SK-N-MC (cell line): ENCODE measurements at regions not wholly inside any gene's neighbourhood (a gene's known extent, or its start where the extent isn't known, plus 50 kb on each side); places are given as distances from the start of the nearest gene placed in this dataset.
A peak's percentile ranks its signal among the peaks of the same experiment; 100 is the strongest.
"Not testable (repeated sequence)": the region's sequence is repeated elsewhere in the genome, so short reads cannot be mapped to it uniquely, and the experiment has no call there.

Experiments
- DNase-seq: peaks from one replicate; pipeline ENCODE4 v3.0.0-alpha.2; 2011; ENCODE audit warnings: low read depth, low spot score
- H3K27ac ChIP-seq: fragments of 200-600 bp; sonication (generic); 2 replicates; pipeline ENCODE4 v1.5.1; 2016; ENCODE audit warnings: mixed run types
- H3K36me3 ChIP-seq: fragments of 200-600 bp; sonication (generic); 2 replicates; pipeline ENCODE4 v1.6.1; 2017; ENCODE audit warnings: antibody characterized with exemption, low read length, mixed read lengths; ENCODE audit not compliant: insufficient read depth
- H3K4me3 ChIP-seq: fragments of 200-600 bp; sonication (generic); 2 replicates; pipeline ENCODE4 v1.5.1; 2016
- H3K9ac ChIP-seq: fragments of 200-600 bp; sonication (generic); 2 replicates; pipeline ENCODE4 v1.8.0; 2017; ENCODE audit warnings: mixed run types, mixed read lengths; ENCODE audit not compliant: insufficient read length
- H3K9me3 ChIP-seq: fragments of 200-600 bp; sonication (generic); 2 replicates; pipeline ENCODE4 v1.6.1; 2017; ENCODE audit warnings: low read depth, mild to moderate bottlenecking, antibody characterized with exemption, low read length, moderate library complexity, mixed read lengths
- EZH2 ChIP-seq: fragments of 200-600 bp; sonication (generic); IDR thresholded peaks from one replicate; pipeline ENCODE4 v1.6.1; 2017; ENCODE audit warnings: antibody characterized with exemption
- FOXP2 ChIP-seq: optimal IDR thresholded peaks from 2 replicates; pipeline ENCODE3; 2011; ENCODE audit warnings: mild to moderate bottlenecking, moderate library complexity; ENCODE audit not compliant: insufficient read depth; ENCODE audit errors: extremely low read length, control extremely low read depth
- POLR2AphosphoS5 ChIP-seq: IDR thresholded peaks from 2 replicates; pipeline ENCODE4 v1.6.1; 2012; ENCODE audit warnings: mild to moderate bottlenecking, low read depth, low read length, borderline replicate concordance

DNA sequence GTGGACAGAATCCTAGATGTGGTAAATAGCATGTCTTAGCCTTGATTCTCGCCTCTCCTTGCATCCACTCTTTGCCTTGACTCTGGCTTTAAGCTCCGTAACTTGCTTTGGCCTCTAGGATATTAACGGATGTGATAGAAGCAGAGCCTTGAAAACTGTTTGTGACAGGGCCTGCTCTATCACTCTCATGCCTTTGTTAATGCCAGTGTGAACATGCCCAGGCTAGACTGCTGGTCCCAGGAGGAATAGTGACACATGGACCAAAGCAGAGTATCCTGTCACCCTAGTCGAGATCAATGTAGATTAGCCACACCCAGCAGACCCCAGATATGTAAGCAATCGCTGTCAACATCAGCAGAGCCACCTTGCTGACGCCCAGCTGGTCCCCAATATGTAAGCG, 109.9 kb upstream of the C9orf72 start:
- no peaks in the 10 kb centered on the region for H3K9me3 ChIP-seq
- TF ChIP-seq FOXP2 (no peak), EZH2 (no peak), POLR2AphosphoS5 (no peak)
- no peaks in the 10 kb centered on the region for H3K36me3 ChIP-seq
- no peak for DNase-seq
- no peak overlapping the region for H3K4me3 ChIP-seq
- H3K27ac ChIP-seq: no peak overlapping the region
- H3K9ac ChIP-seq: no peak overlapping the region

DNA sequence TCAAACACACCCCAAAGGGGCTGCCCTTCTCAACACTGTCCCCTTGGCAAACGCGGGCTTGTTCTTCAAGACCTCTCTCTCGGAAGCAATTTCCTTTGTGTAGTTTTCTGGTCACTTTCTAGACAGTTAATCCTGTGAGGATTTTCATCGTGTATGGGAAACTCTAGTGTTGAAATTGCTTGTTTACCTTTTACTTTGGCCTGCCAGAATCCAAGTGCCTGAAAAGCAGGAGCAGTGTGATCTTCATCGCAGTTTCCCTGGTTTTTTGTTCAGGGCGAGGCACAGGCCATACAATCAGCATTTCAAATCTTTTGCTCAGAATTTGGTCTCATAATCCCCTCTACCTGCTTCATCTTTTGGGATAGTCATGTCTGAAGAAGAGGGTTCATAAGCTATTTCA, 115.7 kb upstream of the C9orf72 start:
- H3K9me3 ChIP-seq: no peaks in the 10 kb centered on the region
- no peak for DNase-seq
- H3K9ac ChIP-seq: no peak overlapping the region
- H3K27ac ChIP-seq: no peak overlapping the region
- TF ChIP-seq EZH2 (no peak), FOXP2 (no peak), POLR2AphosphoS5 (no peak)
- no peaks in the 10 kb centered on the region for H3K36me3 ChIP-seq
- no peak overlapping the region for H3K4me3 ChIP-seq

DNA sequence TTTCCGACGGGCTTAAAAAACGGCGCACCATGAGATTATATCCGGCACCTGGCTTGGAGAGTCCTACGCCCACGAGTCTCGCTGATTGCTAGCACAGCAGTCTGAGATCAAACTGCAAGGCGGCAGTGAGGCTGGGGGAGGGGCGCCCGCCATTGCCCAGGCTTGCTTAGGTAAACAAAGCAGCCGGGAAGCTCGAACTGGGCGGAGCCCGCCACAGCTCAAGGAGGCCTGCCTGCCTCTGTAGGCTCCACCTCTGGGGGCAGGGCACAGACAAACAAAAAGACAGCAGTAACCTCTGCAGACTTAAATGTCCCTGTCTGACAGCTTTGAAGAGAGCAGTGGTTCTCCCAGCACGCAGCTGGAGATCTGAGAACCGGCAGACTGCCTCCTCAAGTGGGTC, 117.5 kb upstream of the C9orf72 start:
- H3K36me3 ChIP-seq, H3K9ac ChIP-seq, H3K9me3 ChIP-seq, DNase-seq, H3K27ac ChIP-seq, H3K4me3 ChIP-seq: not testable (repeated sequence)

DNA sequence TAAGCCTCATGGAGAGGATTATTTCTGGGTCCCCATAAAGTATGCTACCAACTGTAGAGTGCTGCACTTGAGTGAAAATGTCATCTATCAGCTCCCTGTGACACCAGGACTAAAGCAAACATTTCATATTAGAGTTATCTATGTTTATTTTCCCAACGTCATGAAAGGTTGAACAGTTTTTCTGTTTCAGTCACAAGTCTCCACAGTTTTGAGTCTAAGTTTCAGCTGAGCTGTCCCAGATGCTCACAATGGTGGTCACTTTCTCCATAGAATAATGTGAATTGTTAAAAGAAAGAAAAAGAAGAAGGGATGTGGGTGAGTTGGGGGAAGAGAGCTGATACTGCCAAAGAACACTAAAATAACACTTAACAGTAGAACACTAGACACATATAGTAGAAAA, 126.3 kb upstream of the C9orf72 start:
- no peak overlapping the region for H3K4me3 ChIP-seq
- no peaks in the 10 kb centered on the region for H3K9me3 ChIP-seq
- H3K9ac ChIP-seq: no peak overlapping the region
- no peak for TF ChIP-seq EZH2
- no peak for TF ChIP-seq FOXP2
- TF ChIP-seq POLR2AphosphoS5: no peak
- H3K27ac ChIP-seq: no peak overlapping the region
- DNase-seq: no peak
- no peaks in the 10 kb centered on the region for H3K36me3 ChIP-seq

DNA sequence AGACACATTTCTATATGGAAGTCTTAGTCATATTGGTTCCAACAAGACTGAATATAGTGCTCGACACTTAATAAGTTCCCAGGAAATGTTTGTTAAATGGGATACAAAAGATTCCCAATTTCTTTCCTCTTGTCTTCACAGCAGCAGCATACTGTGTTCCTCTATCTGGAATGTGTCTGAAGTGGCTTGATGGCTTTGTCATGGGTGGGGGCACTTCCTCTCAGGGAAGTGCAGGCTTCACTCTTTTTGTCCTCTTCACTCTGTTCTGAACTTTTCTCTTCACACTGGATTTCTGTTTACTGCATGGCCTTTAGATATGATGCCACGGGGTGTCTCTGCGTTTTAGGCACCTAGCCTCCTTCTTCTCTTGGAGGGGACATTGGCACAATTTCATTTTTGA, 127.7 kb upstream of the C9orf72 start:
- TF ChIP-seq POLR2AphosphoS5: no peak
- no peak for TF ChIP-seq EZH2
- no peak for TF ChIP-seq FOXP2
- Histone ChIP-seq H3K9me3 (no peaks in the 10 kb centered on the region), H3K27ac (no peak overlapping the region), H3K9ac (no peak overlapping the region), H3K36me3 (no peaks in the 10 kb centered on the region), H3K4me3 (no peak overlapping the region)
- no peak for DNase-seq

DNA sequence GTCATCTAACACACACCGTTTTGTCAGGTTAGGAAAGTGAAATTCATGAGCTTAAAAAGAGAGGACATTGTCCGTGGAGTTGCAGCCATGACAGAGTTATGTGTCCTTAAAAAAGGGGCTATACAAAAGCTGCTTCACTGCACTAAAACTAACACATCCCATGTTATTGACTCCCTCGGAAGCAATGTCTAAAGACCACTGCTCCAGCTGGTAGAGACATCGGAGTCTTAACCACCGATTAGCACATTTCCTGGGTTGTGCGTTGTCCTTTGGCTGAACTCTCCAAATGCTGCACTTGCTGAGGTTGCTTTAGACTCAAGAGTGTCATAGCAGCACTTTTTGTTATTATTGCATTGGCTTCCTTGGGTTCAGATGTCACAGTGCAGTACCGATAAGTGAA, 128.3 kb upstream of the C9orf72 start:
- Histone ChIP-seq H3K9me3 (no peaks in the 10 kb centered on the region), H3K27ac (no peak overlapping the region), H3K36me3 (no peaks in the 10 kb centered on the region), H3K4me3 (0 out of 2 replicates have a peak overlapping the region, but pooled peaks have one; percentile 2), H3K9ac (no peak overlapping the region)
- TF ChIP-seq FOXP2 (no peak), POLR2AphosphoS5 (no peak; the same call in 1 of the 2 replicates), EZH2 (no peak)
- DNase-seq: peak; percentile 32

DNA sequence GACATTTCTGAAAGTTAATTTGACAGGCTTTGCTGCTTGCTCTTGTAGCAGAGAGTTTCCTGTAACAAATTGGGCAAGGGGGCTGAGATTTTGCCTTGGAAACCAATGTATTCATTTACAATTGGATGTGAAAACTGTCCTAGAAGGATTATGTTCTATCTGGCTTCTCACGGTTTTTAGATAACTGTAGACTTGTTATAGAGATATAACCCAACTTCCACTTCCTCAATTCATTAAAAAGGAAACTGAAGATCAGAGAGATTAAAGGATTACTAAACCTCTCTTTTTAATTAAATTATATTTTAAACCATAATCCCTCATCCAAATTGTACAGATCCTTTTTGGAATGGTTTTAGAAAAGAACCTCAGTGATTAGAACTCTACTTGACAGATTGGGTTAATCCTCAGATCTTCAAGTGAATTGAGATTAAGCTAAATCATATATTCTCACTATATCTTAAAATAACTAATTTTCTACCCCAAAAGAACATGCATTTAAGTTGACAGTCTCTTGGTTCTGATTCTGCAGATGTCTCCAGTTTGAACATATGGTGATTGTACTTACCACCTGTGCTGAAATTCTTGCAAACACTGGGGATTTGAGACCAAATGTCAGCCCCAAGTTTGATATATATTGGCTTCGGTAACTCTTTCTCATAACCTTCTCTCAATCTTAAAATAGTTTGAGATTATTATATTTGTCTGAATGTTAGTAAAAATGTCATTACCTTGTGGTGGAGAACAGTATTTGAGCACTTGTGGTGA, 130.1 kb upstream of the C9orf72 start:
- H3K27ac ChIP-seq: no peak overlapping the region
- H3K4me3 ChIP-seq: no peak overlapping the region
- no peak overlapping the region for H3K9ac ChIP-seq
- TF ChIP-seq FOXP2 (no peak), EZH2 (no peak), POLR2AphosphoS5 (no peak)
- no peaks in the 10 kb centered on the region for H3K9me3 ChIP-seq
- no peaks in the 10 kb centered on the region for H3K36me3 ChIP-seq
- DNase-seq: no peak

DNA sequence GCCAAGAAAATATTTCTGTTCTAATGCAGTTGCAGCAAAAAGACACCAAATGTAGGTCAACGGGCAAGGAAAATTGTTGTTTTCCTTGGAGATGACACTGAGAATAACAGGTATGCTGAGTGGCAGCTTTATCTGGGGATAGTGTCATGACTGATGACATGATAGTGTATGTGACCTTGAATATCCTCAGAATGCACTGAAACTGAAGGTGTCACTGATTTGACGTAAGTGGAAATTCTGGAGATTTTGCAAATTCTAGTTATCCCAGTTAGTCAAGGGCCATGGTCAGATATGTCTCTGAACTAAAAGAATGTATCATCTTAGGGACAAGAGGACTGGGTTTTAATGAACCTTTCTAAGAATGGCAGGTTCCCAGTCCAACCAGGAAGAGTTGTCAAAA, 138.0 kb upstream of the C9orf72 start:
- no peak for DNase-seq

DNA sequence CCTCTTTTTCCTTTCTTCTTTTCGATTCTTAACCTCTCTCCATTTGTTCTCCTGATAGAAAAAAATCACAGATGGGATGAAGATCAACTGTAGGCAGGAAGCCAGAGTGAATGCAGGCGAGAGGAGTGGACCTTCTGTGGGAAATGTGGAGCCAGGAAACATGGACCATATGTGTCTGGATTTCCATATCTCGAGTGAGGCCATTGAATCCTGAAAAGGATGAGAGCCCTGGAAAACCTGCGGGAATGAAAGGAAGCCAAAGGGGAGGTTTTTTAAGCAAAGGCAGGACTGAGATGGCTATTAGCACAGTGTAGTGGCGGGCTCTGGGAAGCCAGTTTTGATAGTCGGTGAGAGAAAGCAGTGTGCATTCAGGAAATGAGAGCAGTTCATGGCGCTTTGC, 139.5 kb upstream of the C9orf72 start:
- Histone ChIP-seq H3K27ac (no peak overlapping the region), H3K9ac (no peak overlapping the region), H3K36me3 (no peaks in the 10 kb centered on the region), H3K9me3 (no peaks in the 10 kb centered on the region), H3K4me3 (no peak overlapping the region)
- DNase-seq: no peak
- TF ChIP-seq EZH2 (no peak), FOXP2 (no peak), POLR2AphosphoS5 (no peak)

More for the DNA sequence above, 138.0 kb upstream of the C9orf72 start:
- no peaks in the 10 kb centered on the region for H3K36me3 ChIP-seq
- H3K9ac ChIP-seq: no peak overlapping the region
- no peak overlapping the region for H3K4me3 ChIP-seq
- H3K9me3 ChIP-seq: no peaks in the 10 kb centered on the region
- H3K27ac ChIP-seq: no peak overlapping the region
- no peak for TF ChIP-seq EZH2
- TF ChIP-seq FOXP2: no peak
- no peak for TF ChIP-seq POLR2AphosphoS5

DNA sequence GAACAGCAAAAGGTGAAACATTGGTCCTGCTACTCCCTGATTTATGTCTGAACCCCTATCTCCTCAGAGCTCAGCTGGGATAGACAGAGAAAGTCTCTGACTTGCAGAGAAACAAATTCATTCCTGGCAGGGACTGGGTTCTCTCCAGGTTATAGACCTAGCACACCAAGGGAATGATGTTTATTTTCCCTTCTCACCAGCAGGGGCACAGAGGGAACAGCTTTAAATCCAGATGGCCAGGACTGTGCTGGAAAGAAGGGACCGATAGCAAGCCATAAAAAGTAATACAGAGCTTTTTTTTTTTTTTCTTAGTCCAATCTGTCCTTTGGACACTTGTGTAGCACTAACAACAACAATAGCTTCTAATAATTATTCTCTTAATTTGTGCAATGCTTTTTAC, 141.1 kb upstream of the C9orf72 start:
- TF ChIP-seq EZH2 (no peak), FOXP2 (no peak), POLR2AphosphoS5 (no peak)
- Histone ChIP-seq H3K9ac (no peak overlapping the region), H3K36me3 (no peaks in the 10 kb centered on the region), H3K4me3 (no peak overlapping the region), H3K9me3 (no peaks in the 10 kb centered on the region), H3K27ac (no peak overlapping the region)
- no peak for DNase-seq
